Hepatocyte (in vitro differentiated cells): ENCODE measurements at regions not wholly inside any gene's neighbourhood (a gene's known extent, or its start where the extent isn't known, plus 50 kb on each side); places are given as distances from the start of the nearest gene placed in this dataset.

Experiments
- DNase-seq: peaks from one replicate; pipeline ENCODE4 v3.0.0-alpha.2; 2016; ENCODE audit warnings: low spot score
- H2AFZ ChIP-seq: fragments of 200-600 bp; sonication (generic); 2 replicates; pipeline ENCODE4 v1.6.0; 2016; ENCODE audit warnings: antibody characterized with exemption, mild to moderate bottlenecking
- H3K27ac ChIP-seq: fragments of 200-600 bp; sonication (generic); 2 replicates; pipeline ENCODE4 v1.5.1; 2016; ENCODE audit warnings: mild to moderate bottlenecking
- H3K27me3 ChIP-seq: fragments of 200-600 bp; sonication (generic); 2 replicates; pipeline ENCODE4 v1.6.1; 2016
- H3K36me3 ChIP-seq: fragments of 200-600 bp; sonication (generic); replicated peaks from 2 replicates; pipeline ENCODE4 v1.5.1; 2016; ENCODE audit warnings: low read depth; ENCODE audit not compliant: insufficient read depth
- H3K4me1 ChIP-seq: fragments of 200-600 bp; sonication (generic); 2 replicates; pipeline ENCODE4 v1.5.1; 2016; ENCODE audit warnings: mild to moderate bottlenecking, moderate library complexity; ENCODE audit not compliant: insufficient read depth
- H3K4me2 ChIP-seq: fragments of 200-600 bp; sonication (generic); 2 replicates; pipeline ENCODE4 v1.6.0; 2016
- H3K4me3 ChIP-seq: fragments of 200-600 bp; sonication (generic); 2 replicates; pipeline ENCODE4 v1.5.1; 2016; ENCODE audit warnings: mild to moderate bottlenecking
- H3K79me2 ChIP-seq: fragments of 200-600 bp; sonication (generic); 2 replicates; pipeline ENCODE4 v1.6.0; 2017; ENCODE audit warnings: mild to moderate bottlenecking
- H3K9me2 ChIP-seq: fragments of 200-600 bp; sonication (generic); replicated peaks from 2 replicates; pipeline ENCODE4 v1.6.0; 2017; ENCODE audit warnings: mild to moderate bottlenecking; ENCODE audit not compliant: insufficient read depth
- H3K9me3 ChIP-seq: fragments of 200-600 bp; sonication (generic); 2 replicates; pipeline ENCODE4 v1.5.1; 2016; ENCODE audit warnings: low read depth, mild to moderate bottlenecking
- H4K20me1 ChIP-seq: fragments of 200-600 bp; sonication (generic); 2 replicates; pipeline ENCODE4 v1.6.0; 2016; ENCODE audit warnings: mild to moderate bottlenecking; ENCODE audit not compliant: insufficient read depth, poor library complexity, severe bottlenecking
- EZH2 ChIP-seq: fragments of 200-600 bp; sonication (generic); IDR thresholded peaks from 2 replicates; pipeline ENCODE4 v1.6.1; 2016; ENCODE audit warnings: antibody characterized with exemption, mild to moderate bottlenecking, borderline replicate concordance
- EZH2phosphoT487 ChIP-seq: fragments of 200-600 bp; sonication (generic); IDR thresholded peaks from one replicate; pipeline ENCODE4 v1.6.1; 2018; ENCODE audit warnings: antibody characterized with exemption, mild to moderate bottlenecking, low read depth, moderate library complexity; ENCODE audit not compliant: unreplicated experiment, severe bottlenecking
- WGBS: methylation state at CpG from one replicate; pipeline ENCODE4 v1.1.6; 2016; ENCODE audit warnings: low lambda C conversion rate; ENCODE audit errors: missing lambda C conversion rate; 5-methylcytosine and 5-hydroxymethylcytosine counted together
- TF ChIP-seq, protein P1 (sequence below): fragments of 200-600 bp; sonication (generic); IDR thresholded peaks from 2 replicates; pipeline ENCODE4 v1.5.1; 2016; ENCODE audit warnings: antibody characterized with exemption, mild to moderate bottlenecking; ENCODE audit not compliant: poor library complexity

DNA sequence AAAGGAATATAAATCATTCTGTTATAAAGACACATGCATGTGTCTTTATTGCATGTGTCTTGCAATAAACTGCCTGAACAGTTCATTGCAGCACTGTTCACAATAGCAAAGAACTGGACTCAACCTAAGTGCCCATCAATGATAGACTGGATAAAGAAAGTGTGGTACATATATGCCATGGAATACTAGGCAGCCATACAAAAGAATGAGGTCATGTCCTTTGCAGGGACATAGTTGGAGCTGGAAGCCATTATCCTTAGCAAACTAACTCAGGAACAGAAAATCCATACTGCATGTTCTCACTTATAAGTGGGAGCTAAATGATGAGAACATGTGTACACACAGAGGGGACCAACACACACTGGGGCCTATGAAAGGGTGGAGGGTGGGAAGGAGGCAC, 63.7 kb upstream of the CHD1 start:
- no peaks in the 10 kb centered on the region for H4K20me1 ChIP-seq
- H3K79me2 ChIP-seq, result no peaks in the 10 kb centered on the region

DNA sequence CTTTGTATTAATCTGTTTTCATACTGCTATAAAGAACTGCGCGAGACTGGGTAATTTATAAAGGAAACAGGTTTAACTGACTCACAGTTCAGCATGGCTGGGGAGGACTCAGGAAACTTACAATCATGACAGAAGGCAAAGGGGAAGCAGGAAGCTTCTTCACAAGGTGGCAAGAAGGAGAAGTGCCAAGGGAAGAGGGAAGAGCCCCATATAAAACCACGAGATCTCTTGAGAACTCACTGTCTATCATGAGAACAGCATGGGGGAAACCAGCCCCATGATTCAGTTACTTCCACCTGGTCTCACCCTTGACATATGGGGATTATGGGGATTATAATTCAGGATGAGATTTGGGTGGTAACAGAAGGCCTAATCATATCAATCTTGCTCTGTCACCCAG, 60.9 kb upstream of the CHD1 start:
- 79% methylated on average over 3 of the region's 3 CpGs for WGBS
- Histone ChIP-seq H3K27ac (no peak overlapping the region), H3K9me2 (no peaks in the 10 kb centered on the region), H3K4me2 (no peak overlapping the region), H2AFZ (no peak overlapping the region), H3K4me3 (no peak overlapping the region), H3K9me3 (no peaks in the 10 kb centered on the region), H4K20me1 (no peaks in the 10 kb centered on the region), H3K27me3 (no peaks in the 10 kb centered on the region), H3K4me1 (no peaks in the 10 kb centered on the region), H3K36me3 (no peaks in the 10 kb centered on the region), H3K79me2 (no peaks in the 10 kb centered on the region)
- no peak for TF ChIP-seq EZH2phosphoT487
- TF ChIP-seq, protein P1, sequence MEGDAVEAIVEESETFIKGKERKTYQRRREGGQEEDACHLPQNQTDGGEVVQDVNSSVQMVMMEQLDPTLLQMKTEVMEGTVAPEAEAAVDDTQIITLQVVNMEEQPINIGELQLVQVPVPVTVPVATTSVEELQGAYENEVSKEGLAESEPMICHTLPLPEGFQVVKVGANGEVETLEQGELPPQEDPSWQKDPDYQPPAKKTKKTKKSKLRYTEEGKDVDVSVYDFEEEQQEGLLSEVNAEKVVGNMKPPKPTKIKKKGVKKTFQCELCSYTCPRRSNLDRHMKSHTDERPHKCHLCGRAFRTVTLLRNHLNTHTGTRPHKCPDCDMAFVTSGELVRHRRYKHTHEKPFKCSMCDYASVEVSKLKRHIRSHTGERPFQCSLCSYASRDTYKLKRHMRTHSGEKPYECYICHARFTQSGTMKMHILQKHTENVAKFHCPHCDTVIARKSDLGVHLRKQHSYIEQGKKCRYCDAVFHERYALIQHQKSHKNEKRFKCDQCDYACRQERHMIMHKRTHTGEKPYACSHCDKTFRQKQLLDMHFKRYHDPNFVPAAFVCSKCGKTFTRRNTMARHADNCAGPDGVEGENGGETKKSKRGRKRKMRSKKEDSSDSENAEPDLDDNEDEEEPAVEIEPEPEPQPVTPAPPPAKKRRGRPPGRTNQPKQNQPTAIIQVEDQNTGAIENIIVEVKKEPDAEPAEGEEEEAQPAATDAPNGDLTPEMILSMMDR, result no peak
- no peak for TF ChIP-seq EZH2
- DNase-seq, result no peak

More for the DNA sequence above, 63.7 kb upstream of the CHD1 start:
- no peaks in the 10 kb centered on the region for H3K9me3 ChIP-seq
- no peak overlapping the region for H3K4me2 ChIP-seq
- no peak overlapping the region for H3K4me3 ChIP-seq
- no peaks in the 10 kb centered on the region for H3K4me1 ChIP-seq
- TF ChIP-seq EZH2phosphoT487 (no peak), EZH2 (no peak)
- TF ChIP-seq, protein P1, result no peak
- no peaks in the 10 kb centered on the region for H3K9me2 ChIP-seq
- H2AFZ ChIP-seq, result no peak overlapping the region
- H3K27ac ChIP-seq, result no peak overlapping the region
- no peaks in the 10 kb centered on the region for H3K27me3 ChIP-seq
- no peaks in the 10 kb centered on the region for H3K36me3 ChIP-seq
- no peak for DNase-seq

GRCh38 chr5:98986587-98986986, 57.8 kb upstream of the CHD1 start:
- H2AFZ ChIP-seq, result no peak overlapping the region
- H4K20me1 ChIP-seq, result no peaks in the 10 kb centered on the region
- H3K9me2 ChIP-seq, result no peaks in the 10 kb centered on the region
- TF ChIP-seq, protein P1, result no peak
- TF ChIP-seq EZH2phosphoT487, result no peak
- 84% methylated on average over 3 of the region's 3 CpGs for WGBS
- no peak for DNase-seq
- H3K27me3 ChIP-seq, result no peaks in the 10 kb centered on the region
- no peak overlapping the region for H3K27ac ChIP-seq
- no peaks in the 10 kb centered on the region for H3K9me3 ChIP-seq
- H3K4me3 ChIP-seq, result no peak overlapping the region
- no peak overlapping the region for H3K4me2 ChIP-seq
- H3K4me1 ChIP-seq, result no peaks in the 10 kb centered on the region
- H3K79me2 ChIP-seq, result no peaks in the 10 kb centered on the region
- no peaks in the 10 kb centered on the region for H3K36me3 ChIP-seq

GRCh38 chr5:98982880-98983279, 54.1 kb upstream of the CHD1 start:
- Histone ChIP-seq H2AFZ (no peak overlapping the region), H3K4me2 (no peak overlapping the region), H3K4me1 (no peaks in the 10 kb centered on the region), H3K27ac (no peak overlapping the region), H3K79me2 (no peaks in the 10 kb centered on the region), H3K9me3 (no peaks in the 10 kb centered on the region), H3K4me3 (no peak overlapping the region), H3K27me3 (no peaks in the 10 kb centered on the region), H3K9me2 (no peaks in the 10 kb centered on the region), H3K36me3 (no peaks in the 10 kb centered on the region), H4K20me1 (no peaks in the 10 kb centered on the region)
- WGBS, result 81% methylated on average over 3 of the region's 3 CpGs
- DNase-seq, result no peak
- TF ChIP-seq EZH2, result no peak
- TF ChIP-seq EZH2phosphoT487, result no peak
- TF ChIP-seq, protein P1, result no peak
